Activated B cell treated with CpG ODN at 0.5 μM for 24 hours (primary cell): ENCODE measurements at regions not wholly inside any gene's neighbourhood (a gene's known extent, or its start where the extent isn't known, plus 50 kb on each side); places are given as distances from the start of the nearest gene placed in this dataset.
"Not testable (repeated sequence)": the region's sequence is repeated elsewhere in the genome, so short reads cannot be mapped to it uniquely, and the experiment has no call there.

ENCODE experiments used
- ATAC-seq: fragments of 200-7000 bp; cut with Tn5 transposase; one replicate; pipeline ENCODE4 v1.10.0; 2021; ENCODE audit warnings: low read depth, mild to moderate bottlenecking, moderate library complexity
- CTCF ChIA-PET: fragments of 350-600 bp; sonication (Branson Sonifier 250); formaldehyde crosslinking; loops from one replicate; lab custom pipeline; 2021; ENCODE audit warnings: antibody characterized with exemption; lab: Charles Lee
- POLR2A ChIA-PET: fragments of 350-600 bp; sonication (Branson Sonifier 250); formaldehyde crosslinking; loops from one replicate; lab custom pipeline; 2021; ENCODE audit warnings: antibody characterized with exemption; lab: Charles Lee
- DNase-seq: peaks from one replicate; pipeline ENCODE4 v3.0.0; 2022
- H3K27ac Mint-ChIP-seq: one replicate; pipeline ENCODE4 v1.8.0; 2020; ENCODE audit warnings: mixed read lengths
- H3K27me3 Mint-ChIP-seq: one replicate; pipeline ENCODE4 v1.8.0; 2021; ENCODE audit warnings: mixed read lengths
- H3K36me3 Mint-ChIP-seq: one replicate; pipeline ENCODE4 v1.8.0; 2021; ENCODE audit warnings: low read depth, mixed read lengths
- H3K4me1 Mint-ChIP-seq: one replicate; pipeline ENCODE4 v1.8.0; 2021; ENCODE audit warnings: mixed read lengths
- H3K4me3 Mint-ChIP-seq: one replicate; pipeline ENCODE4 v1.8.0; 2020; ENCODE audit warnings: mild to moderate bottlenecking, mixed read lengths
- H3K9me3 Mint-ChIP-seq: one replicate; pipeline ENCODE4 v1.8.0; 2020; ENCODE audit warnings: mixed read lengths
- CTCF ChIP-seq: fragments of 200-600 bp; IDR thresholded peaks from one replicate; pipeline ENCODE4 v1.8.0; 2022; ENCODE audit warnings: antibody characterized with exemption, mild to moderate bottlenecking
- intact Hi-C: fragments of 100-400 bp; cut with micrococcal nuclease; formaldehyde crosslinking; loops from one replicate; pipeline ENCODE4 v1.15.1; 2024

DNA sequence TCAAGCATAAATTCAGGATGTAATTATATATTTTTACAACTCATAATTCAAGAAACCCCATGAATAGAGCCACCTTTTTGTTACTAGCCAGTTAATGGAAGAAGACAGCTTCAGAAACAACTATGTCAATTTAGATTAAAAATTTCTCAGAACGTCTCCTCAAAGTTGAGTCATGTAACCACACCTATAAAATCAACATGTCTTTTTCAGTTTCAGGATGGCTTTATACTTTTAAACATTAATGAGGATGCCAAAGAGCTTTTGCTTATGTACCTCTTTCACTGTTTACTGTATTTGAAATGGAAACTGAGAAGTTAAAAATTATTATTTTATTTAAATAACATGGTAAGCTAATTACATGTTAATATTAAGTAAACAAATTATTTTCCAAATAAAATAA is 280.1 kb downstream of the PTH2R start:
- Mint-ChIP-seq H3K4me1 (no peaks in the 10 kb centered on the region), H3K36me3 (no peaks in the 10 kb centered on the region), H3K27me3 (no peaks in the 10 kb centered on the region), H3K27ac (no peak overlapping the region), H3K4me3 (no peak overlapping the region), H3K9me3 (peaks cover 12% of the 10 kb centered on the region)
- ChIA-PET CTCF (no interaction called here), POLR2A (no interaction called here)
- intact Hi-C loops = no loop called here
- DNase-seq = no peak
- no peak for TF ChIP-seq CTCF
- ATAC-seq = no peak

DNA sequence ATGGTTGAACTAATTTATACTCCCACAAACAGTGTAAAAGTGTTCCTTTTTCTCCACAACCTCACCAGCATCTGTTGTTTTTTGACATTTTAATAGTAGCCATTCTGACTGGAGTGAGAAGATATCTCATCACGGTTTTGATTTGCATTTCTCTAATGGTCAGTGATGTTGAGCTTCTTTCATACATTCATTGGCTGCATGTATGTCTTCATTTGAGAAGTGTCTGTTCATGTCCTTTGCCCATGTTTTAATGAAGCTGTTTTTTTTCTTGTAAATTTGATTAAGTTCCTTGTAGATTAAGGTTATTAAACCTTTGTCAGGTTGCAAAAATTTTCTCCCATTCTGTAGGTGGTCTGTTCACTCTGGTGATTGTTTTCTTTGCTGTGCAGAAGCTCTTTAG is 281.1 kb downstream of the PTH2R start:
- H3K9me3 Mint-ChIP-seq, H3K4me1 Mint-ChIP-seq, H3K36me3 Mint-ChIP-seq, POLR2A ChIA-PET, intact Hi-C loops, DNase-seq, ATAC-seq, H3K27me3 Mint-ChIP-seq, H3K4me3 Mint-ChIP-seq, CTCF ChIA-PET, H3K27ac Mint-ChIP-seq: not testable (repeated sequence)

DNA sequence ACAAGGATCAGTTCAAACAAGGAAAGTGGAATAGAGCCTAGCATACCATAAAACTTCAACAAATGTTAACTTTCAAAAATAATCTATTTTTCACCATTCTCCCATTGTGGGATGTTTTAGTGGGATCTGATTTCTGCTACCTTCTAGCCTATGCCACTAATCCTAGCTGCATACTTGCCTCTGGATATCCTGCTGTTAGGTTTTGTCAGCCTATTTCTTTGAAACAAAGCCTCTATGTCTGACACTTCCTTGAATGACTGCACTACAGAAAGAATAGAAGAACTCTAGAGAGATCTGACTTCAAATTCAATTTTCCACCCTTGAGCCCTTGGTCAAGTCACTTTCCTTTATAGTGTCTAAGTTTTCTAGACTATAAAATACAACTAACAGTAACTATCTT is 291.5 kb downstream of the PTH2R start:
- Mint-ChIP-seq H3K9me3 (no peaks in the 10 kb centered on the region), H3K4me3 (no peak overlapping the region), H3K4me1 (no peaks in the 10 kb centered on the region), H3K36me3 (no peaks in the 10 kb centered on the region), H3K27ac (no peak overlapping the region), H3K27me3 (no peaks in the 10 kb centered on the region)
- DNase-seq (no peak), ATAC-seq (no peak)
- ChIA-PET POLR2A (no interaction called here), CTCF (no interaction called here)
- no peak for TF ChIP-seq CTCF
- intact Hi-C loops = no loop called here

- DNase-seq (no peak), ATAC-seq (no peak)
- Mint-ChIP-seq H3K27ac (no peak overlapping the region), H3K4me3 (no peak overlapping the region), H3K9me3 (no peaks in the 10 kb centered on the region), H3K27me3 (no peaks in the 10 kb centered on the region), H3K4me1 (no peaks in the 10 kb centered on the region), H3K36me3 (no peaks in the 10 kb centered on the region)
- TF ChIP-seq CTCF = no peak
- POLR2A ChIA-PET = no interaction called here
- intact Hi-C loops = no loop called here
- CTCF ChIA-PET = no interaction called here
These were observed 301.9 kb downstream of the PTH2R start for GRCh38 chr2:208708486-208708885.

DNA sequence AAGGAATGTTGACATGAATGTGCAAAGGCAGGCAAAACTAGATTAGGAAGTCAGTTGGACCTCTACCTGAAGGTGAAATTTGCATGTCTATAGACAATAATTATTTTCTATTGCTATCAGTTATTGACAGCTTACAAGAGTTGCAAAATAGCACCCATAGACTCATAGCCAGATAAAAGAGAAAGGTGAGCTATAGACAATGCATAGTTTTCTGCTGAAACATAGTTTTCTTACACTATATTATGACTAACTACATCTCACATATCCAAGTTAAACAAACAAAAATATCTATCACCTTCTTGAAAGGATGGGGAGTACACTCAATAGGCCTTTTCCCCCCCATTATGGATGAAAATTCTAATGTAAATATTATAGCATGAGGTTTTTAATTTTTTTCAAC is 305.0 kb downstream of the PTH2R start:
- ChIA-PET POLR2A (no interaction called here), CTCF (no interaction called here)
- DNase-seq (no peak), ATAC-seq (no peak)
- Mint-ChIP-seq H3K4me1 (no peaks in the 10 kb centered on the region), H3K27me3 (no peaks in the 10 kb centered on the region), H3K27ac (no peak overlapping the region), H3K9me3 (no peaks in the 10 kb centered on the region), H3K36me3 (no peaks in the 10 kb centered on the region), H3K4me3 (no peak overlapping the region)
- intact Hi-C loops = no loop called here
- no peak for TF ChIP-seq CTCF

GRCh38 chr2:208713066-208713745 is 306.6 kb downstream of the PTH2R start:
- Mint-ChIP-seq H3K27ac (no peak overlapping the region), H3K4me1 (no peaks in the 10 kb centered on the region), H3K9me3 (no peaks in the 10 kb centered on the region), H3K4me3 (no peak overlapping the region), H3K36me3 (no peaks in the 10 kb centered on the region), H3K27me3 (no peaks in the 10 kb centered on the region)
- POLR2A ChIA-PET = no interaction called here
- DNase-seq = no peak
- no peak for ATAC-seq
- CTCF ChIA-PET = no interaction called here
- intact Hi-C loops = no loop called here
- TF ChIP-seq CTCF = no peak
